NCI-H2196 (cell line): ENCODE measurements at regions not wholly inside any gene's neighbourhood (a gene's known extent, or its start where the extent isn't known, plus 50 kb on each side); places are given as distances from the start of the nearest gene placed in this dataset.
"Not testable (repeated sequence)": the region's sequence is repeated elsewhere in the genome, so short reads cannot be mapped to it uniquely, and the experiment has no call there.

Experiments
- DNase-seq: peaks from one replicate; lab custom pipeline; 2025; ENCODE audit not compliant: unreplicated experiment; lab: John Stamatoyannopoulos, UW

DNA sequence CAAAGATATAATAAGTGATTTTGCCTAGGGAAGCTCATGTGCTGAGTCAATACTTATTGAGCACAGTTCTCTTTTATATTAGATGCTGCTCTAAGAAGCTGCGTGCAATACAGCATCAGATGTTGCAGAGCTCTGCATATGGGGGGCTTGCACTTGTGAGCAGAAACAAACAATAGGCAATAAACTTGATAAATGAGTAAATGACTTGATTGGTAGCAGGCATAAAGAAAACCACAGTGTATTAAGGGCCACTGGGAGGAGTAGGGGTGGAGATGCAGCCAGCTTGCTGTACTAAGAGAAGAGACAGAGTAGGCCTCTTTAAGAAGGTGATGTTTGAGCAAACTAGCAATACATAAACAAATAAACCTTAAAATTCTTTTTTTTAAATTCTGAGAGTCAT, 598.5 kb upstream of the ADAMTS5 start:
- no peak for DNase-seq

DNA sequence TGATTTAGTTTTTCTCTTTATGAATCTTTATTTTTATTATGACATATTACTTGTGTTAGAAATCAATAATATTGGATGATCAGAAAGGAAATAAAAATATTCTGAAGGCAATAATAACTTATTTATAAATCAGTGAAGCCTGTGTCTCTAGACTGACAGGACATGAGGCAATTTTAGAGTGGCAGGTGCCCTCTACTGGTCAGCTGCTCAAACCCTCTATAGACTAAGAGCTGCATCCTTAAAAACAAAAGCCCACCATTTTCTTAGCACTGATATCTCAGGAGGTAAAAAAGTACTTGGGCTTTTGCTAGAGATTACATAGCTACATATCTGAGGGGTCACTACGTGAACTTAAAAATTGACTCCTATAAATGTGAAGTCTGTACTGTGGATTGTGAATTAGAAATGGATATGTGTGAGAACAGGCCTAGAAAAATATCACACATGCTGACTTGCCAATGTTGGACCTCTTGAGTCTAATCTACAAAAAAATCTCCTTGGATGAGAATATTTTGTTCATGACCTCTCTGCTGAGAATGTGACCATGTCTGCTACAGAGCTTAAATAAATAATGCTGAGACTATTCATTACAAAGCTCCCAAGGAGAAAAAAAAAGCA, 597.9 kb upstream of the ADAMTS5 start:
- DNase-seq, result no peak

DNA sequence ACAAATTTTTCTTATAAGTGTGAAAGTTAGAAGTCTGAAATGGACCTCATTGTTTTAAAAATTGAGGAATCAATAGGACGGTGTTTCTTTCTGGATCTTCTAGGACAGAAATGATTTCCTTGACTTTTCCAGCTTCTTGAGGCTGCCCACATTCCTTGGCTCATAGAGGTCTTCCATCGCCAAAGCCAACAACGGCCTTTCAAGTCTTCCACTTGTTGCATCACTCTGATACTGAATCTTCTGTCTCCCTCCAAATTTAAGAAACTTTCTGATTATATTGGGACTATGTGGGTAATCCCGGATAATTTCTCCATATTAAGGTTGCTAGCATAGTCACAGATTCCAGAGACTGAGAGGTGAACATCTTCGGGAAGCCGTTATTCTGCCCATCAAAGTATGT, 595.4 kb upstream of the ADAMTS5 start:
- DNase-seq, result no peak

DNA sequence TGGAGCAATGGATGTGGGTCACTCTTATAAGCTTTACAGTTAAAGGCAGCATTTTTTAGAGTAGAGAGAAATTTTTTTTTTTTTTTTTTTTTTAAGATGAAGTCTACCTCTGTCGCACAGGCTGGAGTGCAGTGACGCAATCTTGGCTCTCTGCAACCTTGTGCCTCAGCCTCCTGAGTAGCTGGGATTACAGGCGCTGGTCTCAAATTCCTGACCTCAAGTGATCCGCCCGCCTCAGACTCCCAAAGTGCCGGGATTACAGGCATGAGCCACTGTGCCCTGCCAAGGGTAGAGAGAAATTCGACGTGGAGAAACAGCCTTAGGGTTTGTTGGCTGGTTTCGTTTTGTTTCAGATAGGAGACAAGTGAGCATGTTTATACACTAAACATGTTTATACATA, 594.2 kb upstream of the ADAMTS5 start:
- DNase-seq, result no peak

DNA sequence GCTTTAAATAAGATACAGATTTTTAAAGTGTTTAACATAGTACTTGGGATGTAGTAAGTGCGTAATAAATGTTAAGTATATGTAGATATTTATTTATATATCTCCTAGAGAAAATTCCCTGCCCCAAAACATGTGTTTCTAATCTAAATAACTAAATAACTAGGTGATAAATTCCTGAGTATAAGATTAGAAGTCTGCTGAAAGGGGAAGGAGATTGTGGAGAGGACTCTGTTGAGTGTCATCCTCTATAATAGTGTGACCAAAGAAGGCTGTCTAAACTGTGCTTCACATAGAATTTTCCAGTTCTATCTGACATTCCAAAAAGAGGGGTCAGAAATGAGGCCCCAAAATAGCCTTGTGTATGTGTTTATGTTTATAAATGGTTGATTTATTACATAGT, 590.5 kb upstream of the ADAMTS5 start:
- no peak for DNase-seq

GRCh38 chr21:27555996-27556395, 589.1 kb upstream of the ADAMTS5 start:
- DNase-seq, result no peak

DNA sequence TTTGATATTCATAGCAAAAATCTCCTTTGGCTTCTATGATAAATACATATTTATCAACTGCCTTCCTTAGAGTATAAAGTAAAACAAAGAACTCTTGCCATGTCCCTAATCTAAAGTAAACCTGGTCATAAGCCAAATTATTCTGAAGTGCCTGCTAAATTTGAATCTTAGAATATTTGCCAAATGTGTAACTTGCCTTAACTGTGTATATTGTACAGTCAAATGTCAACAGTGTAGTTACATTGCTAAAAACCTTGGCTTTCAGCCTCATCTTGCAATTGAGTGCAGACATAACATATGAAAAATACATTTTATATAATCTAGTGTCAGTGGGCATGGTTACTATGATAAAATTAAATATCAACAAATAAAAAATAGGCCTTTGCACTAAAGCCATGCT, 583.4 kb upstream of the ADAMTS5 start:
- DNase-seq, result no peak

DNA sequence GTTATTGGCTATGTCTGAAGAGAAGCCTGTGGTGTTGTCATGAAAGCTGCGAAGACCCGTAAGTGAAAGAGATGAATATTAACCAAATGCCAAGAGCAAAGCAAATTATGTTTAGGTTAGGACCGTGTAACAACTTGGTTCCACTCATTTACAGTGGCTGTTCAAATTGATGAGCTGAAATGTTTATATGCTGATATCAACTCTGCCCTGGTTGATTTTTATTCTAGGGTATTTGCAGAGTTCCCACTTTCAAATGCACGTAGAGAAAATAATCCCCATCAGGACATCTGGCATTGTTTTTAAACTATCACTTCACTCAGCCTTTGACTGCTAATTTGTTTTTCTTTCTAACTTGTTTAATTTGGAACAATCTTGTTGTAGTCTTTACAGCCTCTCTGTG, 581.6 kb upstream of the ADAMTS5 start:
- no peak for DNase-seq

DNA sequence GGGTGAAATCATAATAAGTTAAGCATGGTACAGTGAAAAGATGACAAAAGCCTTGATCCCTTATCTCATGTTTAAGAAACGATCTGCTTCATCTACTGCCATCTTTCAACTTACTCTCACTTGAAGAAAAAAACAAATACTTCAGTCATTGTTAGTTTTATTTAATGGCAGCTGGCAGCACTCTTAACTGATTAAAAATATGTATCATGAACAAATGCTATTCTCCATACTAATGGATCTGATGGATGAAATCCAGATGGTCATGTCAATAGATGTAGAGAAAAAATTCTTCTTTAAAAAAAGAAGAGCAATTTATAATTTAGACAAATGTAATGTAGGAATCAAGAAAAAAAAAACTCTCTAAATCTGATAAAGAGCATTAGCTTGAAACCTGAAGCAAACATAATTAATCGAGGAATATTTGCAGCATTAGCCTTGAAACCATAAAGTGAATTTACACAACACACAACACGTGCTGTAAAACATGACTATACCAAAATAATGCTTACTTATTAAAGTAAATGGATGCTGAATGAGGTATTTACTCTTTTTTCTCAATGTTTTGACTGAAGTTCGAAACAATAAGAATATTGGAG, 579.0 kb upstream of the ADAMTS5 start:
- DNase-seq, result no peak

GRCh38 chr21:27542126-27542525, 575.2 kb upstream of the ADAMTS5 start:
- DNase-seq, result not testable (repeated sequence)

- DNase-seq, result no peak
Observed at GRCh38 chr21:27536319-27536718, 569.4 kb upstream of the ADAMTS5 start.

DNA sequence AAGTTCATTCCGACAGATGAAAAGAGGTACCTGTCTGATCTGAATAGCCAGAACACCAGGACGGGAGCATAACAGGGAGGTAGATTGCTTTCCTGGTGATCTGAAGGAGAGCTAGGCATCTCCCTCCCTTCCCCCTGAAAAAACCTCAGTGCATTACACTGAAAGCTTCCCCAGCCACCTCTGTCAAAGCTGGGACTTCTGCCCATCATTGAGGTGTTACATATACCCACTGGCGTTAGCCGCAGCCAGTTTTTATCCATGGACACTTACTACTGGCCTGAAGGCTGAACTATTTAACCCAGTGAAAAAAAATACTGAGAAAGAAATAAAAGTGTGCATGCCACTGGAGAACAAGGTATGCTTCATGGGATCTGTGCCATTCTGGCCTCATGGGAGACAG, 568.3 kb upstream of the ADAMTS5 start:
- no peak for DNase-seq

DNA sequence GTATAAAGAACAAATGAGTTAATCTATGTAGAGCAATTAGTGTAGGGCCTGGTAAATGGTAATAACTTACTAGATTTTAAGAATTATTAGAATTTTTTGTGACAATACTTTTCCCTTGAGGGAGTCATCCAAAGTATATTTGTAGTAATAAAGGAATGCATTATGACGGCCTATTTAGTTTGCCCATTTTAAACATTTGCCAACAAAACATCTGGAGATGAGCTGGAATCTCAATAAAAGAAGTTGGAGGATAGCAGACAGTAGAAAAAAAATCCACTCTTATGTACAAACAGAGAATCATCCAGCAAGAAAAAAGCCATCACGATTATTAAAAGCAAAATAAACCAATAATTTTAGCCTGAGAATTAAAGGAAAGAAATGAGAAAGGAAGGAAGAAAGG, 567.3 kb upstream of the ADAMTS5 start:
- no peak for DNase-seq

GRCh38 chr21:27532076-27532475, 565.2 kb upstream of the ADAMTS5 start:
- DNase-seq, result no peak

GRCh38 chr21:27528697-27529096, 561.8 kb upstream of the ADAMTS5 start:
- no peak for DNase-seq

- no peak for DNase-seq
Observed at GRCh38 chr21:27526451-27526850, 559.6 kb upstream of the ADAMTS5 start.

DNA sequence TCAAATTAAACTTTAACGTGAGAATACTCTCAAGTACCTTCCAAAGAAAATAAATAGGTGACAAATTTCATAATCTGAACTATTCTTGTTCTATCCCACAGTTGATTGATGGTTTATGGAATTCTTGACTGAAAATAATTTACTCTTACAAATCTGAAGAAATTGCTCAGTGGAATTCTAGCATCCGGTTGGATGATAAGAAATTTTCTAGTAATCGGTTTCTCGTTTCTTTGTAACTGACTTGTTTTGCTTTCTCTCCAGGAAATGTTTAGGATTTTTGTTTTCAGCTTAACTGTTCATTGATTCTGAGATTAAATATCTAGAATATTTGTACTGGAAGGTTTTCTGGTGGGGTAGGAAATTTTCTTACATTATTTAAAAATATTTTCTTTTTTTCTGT, 558.9 kb upstream of the ADAMTS5 start:
- no peak for DNase-seq

GRCh38 chr21:27519361-27519760, 552.5 kb upstream of the ADAMTS5 start:
- DNase-seq, result no peak

GRCh38 chr21:27517177-27517576, 550.3 kb upstream of the ADAMTS5 start:
- not testable (repeated sequence) for DNase-seq

GRCh38 chr21:27515676-27516075, 548.8 kb upstream of the ADAMTS5 start:
- DNase-seq, result no peak

DNA sequence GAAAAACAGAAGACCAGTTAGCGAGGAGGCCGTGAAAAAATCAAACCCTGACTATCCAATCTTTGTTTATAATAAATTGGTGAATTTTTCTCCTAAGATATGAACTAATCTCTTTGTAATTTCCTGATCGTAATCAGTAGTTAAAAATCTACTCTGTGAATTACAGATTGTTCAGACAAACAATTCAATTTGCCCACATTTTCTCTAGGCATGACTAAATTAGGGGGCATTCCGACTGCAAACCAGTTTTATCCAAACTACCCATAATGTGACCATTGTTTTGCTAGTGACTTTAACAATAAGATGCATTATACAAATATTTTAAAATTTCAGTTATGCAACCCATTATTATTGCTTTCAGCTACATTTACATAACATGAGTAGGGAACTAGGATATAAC, 546.9 kb upstream of the ADAMTS5 start:
- no peak for DNase-seq

- DNase-seq, result no peak
Observed at GRCh38 chr21:27513016-27513415, 546.1 kb upstream of the ADAMTS5 start.

DNA sequence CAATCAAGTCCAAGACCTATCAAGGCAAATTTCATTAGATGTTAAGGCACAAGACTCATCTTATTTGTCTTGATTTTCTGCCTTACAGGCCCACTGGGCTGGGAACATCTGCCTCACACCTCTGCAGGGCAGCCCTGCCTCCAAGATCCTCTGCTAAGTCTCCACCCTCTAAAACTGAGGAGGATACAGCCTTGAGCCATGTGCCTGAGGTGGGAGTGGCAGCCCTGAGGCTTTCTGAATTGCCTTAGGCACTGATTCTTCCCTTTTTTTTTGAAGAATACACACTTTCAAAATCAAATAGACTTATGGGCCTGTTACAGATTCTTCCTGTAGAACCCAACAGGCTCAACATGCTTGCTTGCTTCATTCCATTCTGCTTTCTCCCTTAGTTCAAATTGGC, 544.3 kb upstream of the ADAMTS5 start:
- no peak for DNase-seq
